Panc1 (cell line): ENCODE measurements at regions not wholly inside any gene's neighbourhood (a gene's known extent, or its start where the extent isn't known, plus 50 kb on each side); places are given as distances from the start of the nearest gene placed in this dataset.

Experiments
- POLR2AphosphoS5 ChIP-seq: IDR thresholded peaks from 2 replicates; pipeline ENCODE4 v1.6.1; 2012; ENCODE audit warnings: mild to moderate bottlenecking, low read depth, low read length, moderate library complexity
- TF ChIP-seq, protein P1 (sequence below): fragments of 450-650 bp; IDR thresholded peaks from 2 replicates; pipeline ENCODE4 v1.5.1; 2017; ENCODE audit warnings: mild to moderate bottlenecking

DNA sequence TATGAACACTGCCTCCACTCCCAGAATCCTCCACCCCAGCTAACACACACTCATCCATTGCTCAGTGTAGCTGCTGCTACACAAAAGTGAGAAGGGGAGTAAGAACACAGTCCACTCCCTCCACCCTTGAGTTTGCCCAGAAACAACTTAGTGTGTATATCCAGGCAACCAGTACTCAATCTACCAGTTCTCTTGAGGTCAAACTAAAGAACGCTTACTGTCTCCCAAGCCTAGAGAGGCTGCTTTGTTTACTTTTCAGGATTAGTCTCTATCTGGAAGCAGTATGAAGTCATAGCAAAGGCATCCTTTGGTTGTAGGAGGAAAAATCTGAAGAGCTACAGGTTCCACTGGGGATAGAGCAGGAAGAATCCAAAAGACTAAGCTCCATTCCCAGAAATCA is 296.3 kb downstream of the KCNN2 start:
- TF ChIP-seq, protein P1, sequence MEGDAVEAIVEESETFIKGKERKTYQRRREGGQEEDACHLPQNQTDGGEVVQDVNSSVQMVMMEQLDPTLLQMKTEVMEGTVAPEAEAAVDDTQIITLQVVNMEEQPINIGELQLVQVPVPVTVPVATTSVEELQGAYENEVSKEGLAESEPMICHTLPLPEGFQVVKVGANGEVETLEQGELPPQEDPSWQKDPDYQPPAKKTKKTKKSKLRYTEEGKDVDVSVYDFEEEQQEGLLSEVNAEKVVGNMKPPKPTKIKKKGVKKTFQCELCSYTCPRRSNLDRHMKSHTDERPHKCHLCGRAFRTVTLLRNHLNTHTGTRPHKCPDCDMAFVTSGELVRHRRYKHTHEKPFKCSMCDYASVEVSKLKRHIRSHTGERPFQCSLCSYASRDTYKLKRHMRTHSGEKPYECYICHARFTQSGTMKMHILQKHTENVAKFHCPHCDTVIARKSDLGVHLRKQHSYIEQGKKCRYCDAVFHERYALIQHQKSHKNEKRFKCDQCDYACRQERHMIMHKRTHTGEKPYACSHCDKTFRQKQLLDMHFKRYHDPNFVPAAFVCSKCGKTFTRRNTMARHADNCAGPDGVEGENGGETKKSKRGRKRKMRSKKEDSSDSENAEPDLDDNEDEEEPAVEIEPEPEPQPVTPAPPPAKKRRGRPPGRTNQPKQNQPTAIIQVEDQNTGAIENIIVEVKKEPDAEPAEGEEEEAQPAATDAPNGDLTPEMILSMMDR, result no peak
- TF ChIP-seq POLR2AphosphoS5, result no peak
